ENCODE measurements at regions not wholly inside any gene's neighbourhood (a gene's known extent, or its start where the extent isn't known, plus 50 kb on each side); places are given as distances from the start of the nearest gene placed in this dataset.
"Not testable (repeated sequence)": the region's sequence is repeated elsewhere in the genome, so short reads cannot be mapped to it uniquely, and the experiment has no call there.

GRCh38 chr14:71556730-71557129 is 375.5 kb upstream of the RGS6 start:
- TF ChIP-seq CTCF (conservative IDR thresholded peaks at IDR 0.05): no peak
- H3K27ac ChIP-seq: no peak overlapping the region

GRCh38 chr14:71557351-71557750 is 374.9 kb upstream of the RGS6 start:
- H3K27ac ChIP-seq: no peak overlapping the region
- TF ChIP-seq CTCF (conservative IDR thresholded peaks at IDR 0.05): no peak

GRCh38 chr14:71558943-71559342 is 373.3 kb upstream of the RGS6 start:
- not testable (repeated sequence) for H3K27ac ChIP-seq

GRCh38 chr14:71560751-71561150 is 371.5 kb upstream of the RGS6 start:
- H3K27ac ChIP-seq: no peak overlapping the region
- no peak for TF ChIP-seq CTCF (conservative IDR thresholded peaks at IDR 0.05)

GRCh38 chr14:71563492-71564153 is 368.6 kb upstream of the RGS6 start:
- no peak for TF ChIP-seq CTCF (conservative IDR thresholded peaks at IDR 0.05)
- H3K27ac ChIP-seq: no peak overlapping the region

- TF ChIP-seq CTCF (conservative IDR thresholded peaks at IDR 0.05): no peak
- H3K27ac ChIP-seq: no peak overlapping the region
Measured at GRCh38 chr14:71566276-71566675, 366.0 kb upstream of the RGS6 start.

- not testable (repeated sequence) for H3K27ac ChIP-seq
Measured at GRCh38 chr14:71567499-71568133, 364.6 kb upstream of the RGS6 start.

GRCh38 chr14:71574976-71575375 is 357.3 kb upstream of the RGS6 start:
- no peak overlapping the region for H3K27ac ChIP-seq
- TF ChIP-seq CTCF (conservative IDR thresholded peaks at IDR 0.05): no peak
